ENCODE measurements at regions not wholly inside any gene's neighbourhood (a gene's known extent, or its start where the extent isn't known, plus 50 kb on each side); places are given as distances from the start of the nearest gene placed in this dataset.

DNA sequence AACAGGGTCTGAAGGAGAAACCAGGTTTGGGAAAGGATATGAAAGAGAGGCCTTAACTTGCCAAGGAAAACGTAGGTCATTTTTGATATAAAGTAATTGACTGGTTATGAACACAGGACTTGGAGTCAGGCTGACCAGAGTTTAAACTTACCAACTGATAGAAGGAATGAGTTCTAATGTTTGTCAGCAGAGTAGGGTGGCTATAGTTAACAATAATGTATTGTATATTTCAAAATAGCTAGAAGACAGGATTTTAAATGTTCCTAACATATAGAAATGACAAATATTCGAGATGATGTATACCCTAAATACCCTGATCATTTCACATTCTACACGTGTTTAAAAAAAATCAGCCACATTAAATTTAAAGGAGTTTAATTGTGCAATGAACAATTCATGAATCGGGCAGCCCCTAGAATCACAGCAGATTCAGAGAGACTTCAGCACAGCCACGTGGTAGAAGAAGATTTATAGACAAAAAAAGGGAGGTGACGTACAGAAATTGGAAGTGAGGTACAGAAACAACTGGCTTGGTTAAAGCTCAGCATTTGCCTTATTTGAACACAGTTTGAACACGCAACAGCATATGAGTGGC is 52.5 kb upstream of the PLEKHG7 start:
- TF ChIP-seq, protein P1, sequence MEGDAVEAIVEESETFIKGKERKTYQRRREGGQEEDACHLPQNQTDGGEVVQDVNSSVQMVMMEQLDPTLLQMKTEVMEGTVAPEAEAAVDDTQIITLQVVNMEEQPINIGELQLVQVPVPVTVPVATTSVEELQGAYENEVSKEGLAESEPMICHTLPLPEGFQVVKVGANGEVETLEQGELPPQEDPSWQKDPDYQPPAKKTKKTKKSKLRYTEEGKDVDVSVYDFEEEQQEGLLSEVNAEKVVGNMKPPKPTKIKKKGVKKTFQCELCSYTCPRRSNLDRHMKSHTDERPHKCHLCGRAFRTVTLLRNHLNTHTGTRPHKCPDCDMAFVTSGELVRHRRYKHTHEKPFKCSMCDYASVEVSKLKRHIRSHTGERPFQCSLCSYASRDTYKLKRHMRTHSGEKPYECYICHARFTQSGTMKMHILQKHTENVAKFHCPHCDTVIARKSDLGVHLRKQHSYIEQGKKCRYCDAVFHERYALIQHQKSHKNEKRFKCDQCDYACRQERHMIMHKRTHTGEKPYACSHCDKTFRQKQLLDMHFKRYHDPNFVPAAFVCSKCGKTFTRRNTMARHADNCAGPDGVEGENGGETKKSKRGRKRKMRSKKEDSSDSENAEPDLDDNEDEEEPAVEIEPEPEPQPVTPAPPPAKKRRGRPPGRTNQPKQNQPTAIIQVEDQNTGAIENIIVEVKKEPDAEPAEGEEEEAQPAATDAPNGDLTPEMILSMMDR (IDR thresholded peaks at IDR 0.05): 0 out of 3 replicates have a peak, but pooled peaks have one; percentile 18
- TF ChIP-seq RNF2 (IDR thresholded peaks at IDR 0.05; ENCODE audit: borderline replicate concordance, low read depth) (no peak), MAFK (IDR thresholded peaks at IDR 0.05; ENCODE audit: partially characterized antibody) (no peak), JUN (IDR thresholded peaks at IDR 0.05) (no peak), NR3C1 (IDR thresholded peaks at IDR 0.05) (no peak), SMC3 (IDR thresholded peaks at IDR 0.05) (no peak), HDAC2 (IDR thresholded peaks at IDR 0.05) (no peak), RAD21 (conservative IDR thresholded peaks at IDR 0.05 in 1 of 2, IDR thresholded peaks at IDR 0.05 in 1 of 2) (no peak)
- TF ChIP-seq, protein P2, sequence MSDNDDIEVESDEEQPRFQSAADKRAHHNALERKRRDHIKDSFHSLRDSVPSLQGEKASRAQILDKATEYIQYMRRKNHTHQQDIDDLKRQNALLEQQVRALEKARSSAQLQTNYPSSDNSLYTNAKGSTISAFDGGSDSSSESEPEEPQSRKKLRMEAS (IDR thresholded peaks at IDR 0.05): no peak
- TF ChIP-seq, protein P3, sequence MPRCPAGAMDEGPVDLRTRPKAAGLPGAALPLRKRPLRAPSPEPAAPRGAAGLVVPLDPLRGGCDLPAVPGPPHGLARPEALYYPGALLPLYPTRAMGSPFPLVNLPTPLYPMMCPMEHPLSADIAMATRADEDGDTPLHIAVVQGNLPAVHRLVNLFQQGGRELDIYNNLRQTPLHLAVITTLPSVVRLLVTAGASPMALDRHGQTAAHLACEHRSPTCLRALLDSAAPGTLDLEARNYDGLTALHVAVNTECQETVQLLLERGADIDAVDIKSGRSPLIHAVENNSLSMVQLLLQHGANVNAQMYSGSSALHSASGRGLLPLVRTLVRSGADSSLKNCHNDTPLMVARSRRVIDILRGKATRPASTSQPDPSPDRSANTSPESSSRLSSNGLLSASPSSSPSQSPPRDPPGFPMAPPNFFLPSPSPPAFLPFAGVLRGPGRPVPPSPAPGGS (IDR thresholded peaks at IDR 0.05): no peak
- TF ChIP-seq, protein P4, sequence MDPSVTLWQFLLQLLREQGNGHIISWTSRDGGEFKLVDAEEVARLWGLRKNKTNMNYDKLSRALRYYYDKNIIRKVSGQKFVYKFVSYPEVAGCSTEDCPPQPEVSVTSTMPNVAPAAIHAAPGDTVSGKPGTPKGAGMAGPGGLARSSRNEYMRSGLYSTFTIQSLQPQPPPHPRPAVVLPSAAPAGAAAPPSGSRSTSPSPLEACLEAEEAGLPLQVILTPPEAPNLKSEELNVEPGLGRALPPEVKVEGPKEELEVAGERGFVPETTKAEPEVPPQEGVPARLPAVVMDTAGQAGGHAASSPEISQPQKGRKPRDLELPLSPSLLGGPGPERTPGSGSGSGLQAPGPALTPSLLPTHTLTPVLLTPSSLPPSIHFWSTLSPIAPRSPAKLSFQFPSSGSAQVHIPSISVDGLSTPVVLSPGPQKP (IDR thresholded peaks at IDR 0.05; ENCODE audit: low read depth, low read length): no peak
- TF ChIP-seq, protein P5, sequence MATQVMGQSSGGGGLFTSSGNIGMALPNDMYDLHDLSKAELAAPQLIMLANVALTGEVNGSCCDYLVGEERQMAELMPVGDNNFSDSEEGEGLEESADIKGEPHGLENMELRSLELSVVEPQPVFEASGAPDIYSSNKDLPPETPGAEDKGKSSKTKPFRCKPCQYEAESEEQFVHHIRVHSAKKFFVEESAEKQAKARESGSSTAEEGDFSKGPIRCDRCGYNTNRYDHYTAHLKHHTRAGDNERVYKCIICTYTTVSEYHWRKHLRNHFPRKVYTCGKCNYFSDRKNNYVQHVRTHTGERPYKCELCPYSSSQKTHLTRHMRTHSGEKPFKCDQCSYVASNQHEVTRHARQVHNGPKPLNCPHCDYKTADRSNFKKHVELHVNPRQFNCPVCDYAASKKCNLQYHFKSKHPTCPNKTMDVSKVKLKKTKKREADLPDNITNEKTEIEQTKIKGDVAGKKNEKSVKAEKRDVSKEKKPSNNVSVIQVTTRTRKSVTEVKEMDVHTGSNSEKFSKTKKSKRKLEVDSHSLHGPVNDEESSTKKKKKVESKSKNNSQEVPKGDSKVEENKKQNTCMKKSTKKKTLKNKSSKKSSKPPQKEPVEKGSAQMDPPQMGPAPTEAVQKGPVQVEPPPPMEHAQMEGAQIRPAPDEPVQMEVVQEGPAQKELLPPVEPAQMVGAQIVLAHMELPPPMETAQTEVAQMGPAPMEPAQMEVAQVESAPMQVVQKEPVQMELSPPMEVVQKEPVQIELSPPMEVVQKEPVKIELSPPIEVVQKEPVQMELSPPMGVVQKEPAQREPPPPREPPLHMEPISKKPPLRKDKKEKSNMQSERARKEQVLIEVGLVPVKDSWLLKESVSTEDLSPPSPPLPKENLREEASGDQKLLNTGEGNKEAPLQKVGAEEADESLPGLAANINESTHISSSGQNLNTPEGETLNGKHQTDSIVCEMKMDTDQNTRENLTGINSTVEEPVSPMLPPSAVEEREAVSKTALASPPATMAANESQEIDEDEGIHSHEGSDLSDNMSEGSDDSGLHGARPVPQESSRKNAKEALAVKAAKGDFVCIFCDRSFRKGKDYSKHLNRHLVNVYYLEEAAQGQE (IDR thresholded peaks at IDR 0.05): no peak

Data from A549 (cell line).